H1 (cell line): ENCODE measurements at regions not wholly inside any gene's neighbourhood (a gene's known extent, or its start where the extent isn't known, plus 50 kb on each side); places are given as distances from the start of the nearest gene placed in this dataset.

ENCODE experiments used
- CHD7 ChIP-seq: fragments of 300-600 bp; sonication (generic); IDR thresholded peaks from 2 replicates; pipeline ENCODE4 v1.7.1; 2012; ENCODE audit warnings: low read length, moderate library complexity, mild to moderate bottlenecking, inconsistent platforms; ENCODE audit not compliant: insufficient replicate concordance

GRCh38 chr3:154953538-154953937 lies 126.6 kb upstream of the MME start (continued):
- no peak for TF ChIP-seq CHD7
- TF ChIP-seq, all 59 proteins: peak for 0
